HS-5 (cell line): ENCODE measurements at regions not wholly inside any gene's neighbourhood (a gene's known extent, or its start where the extent isn't known, plus 50 kb on each side); places are given as distances from the start of the nearest gene placed in this dataset.

ENCODE experiments used
- DNase-seq: peaks from one replicate; pipeline ENCODE4 v3.0.0-alpha.2; 2012; ENCODE audit warnings: low read depth

DNA sequence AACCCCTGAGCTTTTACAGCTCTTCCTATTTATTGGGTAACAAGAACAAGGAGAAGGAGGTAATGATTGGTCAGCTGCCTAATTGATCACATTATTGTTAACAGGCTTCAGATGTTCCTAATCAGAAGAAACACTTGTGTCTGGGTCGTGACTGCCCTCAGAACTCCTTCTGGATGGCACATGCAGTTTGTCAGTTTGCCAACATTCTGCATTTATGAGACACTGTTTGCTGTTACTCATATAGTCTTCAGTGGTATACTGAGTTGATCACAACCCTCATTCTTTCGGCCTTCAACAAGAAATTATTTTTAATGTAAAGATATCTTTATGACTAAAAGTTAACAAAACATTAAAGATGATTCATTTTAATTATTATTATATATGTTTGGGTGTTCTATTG, 95.7 kb upstream of the DOCK10 start:
- DNase-seq = no peak

DNA sequence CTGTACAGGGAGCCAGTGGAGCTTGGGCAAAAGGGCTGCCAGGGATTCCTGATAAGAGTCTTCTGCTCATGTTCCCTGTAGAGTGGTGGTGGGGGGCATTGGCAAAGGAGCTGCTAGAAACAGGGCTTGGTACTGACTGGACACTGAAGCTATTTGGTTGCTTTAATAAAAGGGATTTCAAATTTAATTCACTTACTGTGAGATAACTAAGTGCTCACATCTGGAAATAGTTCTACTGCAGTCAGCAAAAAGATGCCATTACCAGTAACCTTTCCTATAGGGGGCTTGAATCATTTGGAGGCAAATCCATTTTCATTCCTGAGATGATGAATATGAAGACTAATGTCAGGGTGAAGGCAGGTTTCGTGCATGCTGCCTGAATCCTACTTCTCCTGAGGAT, 94.3 kb upstream of the DOCK10 start:
- no peak for DNase-seq

DNA sequence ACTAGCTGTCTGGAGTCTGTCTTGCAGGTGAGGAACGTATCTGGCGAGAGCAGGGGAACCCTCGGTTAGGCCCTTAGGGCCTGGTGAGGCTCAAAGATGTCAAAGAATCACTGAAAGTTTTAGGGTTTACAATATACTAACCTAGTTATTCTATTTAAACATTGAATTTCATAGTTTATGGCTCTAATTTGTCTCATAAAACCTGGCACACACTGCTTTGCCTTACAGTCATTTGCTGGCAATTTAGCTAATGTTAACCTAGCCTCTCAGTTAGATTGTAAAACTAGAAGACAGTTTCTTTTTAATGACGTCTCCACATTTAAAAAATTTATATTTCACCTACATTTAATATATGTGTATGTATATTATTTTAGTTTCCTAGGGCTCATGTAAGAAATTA, 89.6 kb upstream of the DOCK10 start:
- DNase-seq = no peak

DNA sequence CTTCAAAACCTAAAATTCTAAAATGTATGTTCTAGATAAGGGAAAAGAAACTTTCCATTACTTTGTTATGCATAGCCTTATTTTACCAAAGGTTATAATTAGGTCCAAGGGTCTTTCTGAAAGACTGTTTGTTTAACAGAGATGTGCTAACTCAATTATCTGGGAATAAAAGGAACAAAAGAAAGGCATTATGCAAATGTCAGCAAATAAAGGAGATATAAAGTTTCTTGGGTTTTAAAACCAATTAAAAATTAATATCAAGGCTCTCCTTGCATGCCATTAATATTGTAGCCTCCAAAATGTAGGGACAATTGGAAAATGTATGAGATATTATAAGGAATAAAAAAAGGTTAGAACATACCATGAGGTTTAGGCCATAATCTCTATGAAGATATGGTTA, 87.8 kb upstream of the DOCK10 start:
- DNase-seq = no peak

DNA sequence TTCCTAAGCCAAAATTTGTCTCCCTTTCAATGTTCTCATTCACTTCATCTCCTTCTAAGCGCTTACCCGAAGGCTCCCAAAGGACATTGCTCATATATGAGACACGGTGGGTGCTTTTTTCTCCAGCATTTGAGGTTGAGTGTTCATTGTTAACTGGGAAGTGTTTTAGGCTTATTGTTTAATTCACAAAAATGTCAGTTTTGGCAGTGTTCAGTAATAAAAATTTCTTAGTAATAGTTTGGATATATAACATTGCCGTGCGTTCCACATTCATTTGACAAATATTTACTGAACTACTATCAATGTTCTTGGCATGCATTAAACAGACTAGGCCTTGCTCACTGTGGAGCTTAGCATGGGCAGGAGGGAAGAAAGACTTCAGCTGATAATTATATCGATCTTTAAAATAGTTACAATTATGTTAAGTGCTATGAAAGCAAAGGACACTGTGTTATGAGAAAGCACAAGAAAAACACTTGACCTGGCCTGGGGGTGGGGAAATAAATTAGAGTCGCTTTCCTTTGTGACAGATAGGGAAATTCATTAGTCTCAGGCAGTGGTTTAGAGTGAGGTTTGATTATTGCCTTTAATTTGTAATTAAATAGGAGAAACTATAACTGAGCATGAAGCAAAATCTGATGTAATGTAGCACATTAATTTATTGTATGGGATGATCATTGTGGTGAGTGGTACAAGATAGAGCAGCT, 82.2 kb upstream of the DOCK10 start:
- DNase-seq = no peak

DNA sequence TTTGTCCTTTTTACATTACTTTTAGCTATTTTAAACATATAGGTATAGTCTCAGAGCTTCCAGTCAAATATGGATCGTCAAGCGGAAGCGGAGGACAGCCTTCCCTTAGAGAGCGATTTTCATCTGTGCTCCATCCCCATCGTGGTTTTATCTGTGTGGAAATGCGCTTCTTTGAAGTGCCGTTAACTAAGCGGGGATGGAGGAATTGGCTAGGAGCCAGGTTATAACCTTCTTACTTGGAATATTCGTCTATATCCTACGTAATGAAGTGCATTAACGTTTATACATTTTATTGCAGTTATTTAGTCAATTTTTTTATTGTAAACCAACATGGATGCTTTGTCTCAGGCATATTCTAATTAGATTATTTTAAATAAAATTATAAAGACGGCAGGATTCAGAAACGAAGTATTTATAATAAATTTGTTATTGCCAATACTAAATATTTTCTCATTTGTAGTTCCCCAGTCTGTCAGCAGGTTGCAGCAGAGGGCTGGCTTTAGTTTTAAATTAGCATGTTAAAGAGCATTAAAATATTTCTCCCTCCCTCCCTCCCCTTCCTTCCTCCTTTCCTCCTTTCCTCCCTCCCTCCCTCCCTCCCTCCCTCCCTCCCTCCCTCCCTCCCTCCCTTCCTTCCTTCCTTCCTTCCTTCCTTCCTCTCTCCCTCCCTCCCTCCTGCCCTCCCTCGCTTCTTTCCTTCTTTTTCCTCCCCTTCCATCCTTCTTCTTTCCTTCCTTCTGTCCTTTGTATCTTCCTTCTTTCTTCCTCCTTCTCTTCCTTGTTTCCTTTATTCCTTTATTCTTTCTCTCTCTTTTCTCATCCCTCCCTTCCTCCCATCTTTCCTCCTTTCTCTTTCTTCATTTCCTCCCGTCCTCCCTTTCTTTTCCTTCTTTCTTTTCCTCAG, 80.6 kb upstream of the DOCK10 start:
- no peak for DNase-seq

DNA sequence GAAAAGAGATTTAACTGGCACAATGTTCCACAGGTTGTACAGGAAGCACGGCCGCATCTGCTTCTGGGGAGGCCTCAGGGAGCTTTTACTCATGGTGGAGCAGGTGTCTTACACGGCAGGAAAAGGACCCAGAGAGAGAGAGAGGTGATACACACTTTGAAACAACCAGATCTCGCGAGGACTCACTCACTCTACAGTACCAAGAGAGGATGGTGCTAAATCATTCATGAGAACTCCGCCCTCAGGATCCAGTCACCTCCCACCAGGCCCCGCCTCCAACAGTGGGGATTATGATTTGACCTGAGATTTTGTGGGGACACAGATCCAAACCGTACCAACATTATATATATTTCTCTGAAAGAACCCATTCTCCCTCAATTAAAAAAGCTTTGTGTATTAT, 79.7 kb upstream of the DOCK10 start:
- no peak for DNase-seq

DNA sequence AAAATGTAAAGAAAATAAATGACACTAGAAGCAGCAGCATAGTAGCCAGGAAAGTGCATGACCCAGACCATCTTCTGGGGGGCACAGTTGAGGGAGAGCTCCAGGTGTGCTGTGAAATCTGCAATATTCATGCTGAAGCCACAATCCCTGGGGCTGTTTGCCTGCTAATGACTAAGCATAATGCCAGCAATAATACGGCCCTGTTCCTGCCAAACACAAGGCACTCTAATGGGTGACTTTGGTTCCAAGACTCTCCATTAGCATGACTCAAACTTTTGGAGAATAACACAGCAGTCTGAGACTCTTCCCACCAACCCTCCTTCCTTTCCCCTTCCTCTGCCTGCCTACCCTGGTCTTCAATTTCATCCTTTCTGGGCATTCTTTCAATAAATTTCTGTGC, 77.9 kb upstream of the DOCK10 start:
- no peak for DNase-seq

DNA sequence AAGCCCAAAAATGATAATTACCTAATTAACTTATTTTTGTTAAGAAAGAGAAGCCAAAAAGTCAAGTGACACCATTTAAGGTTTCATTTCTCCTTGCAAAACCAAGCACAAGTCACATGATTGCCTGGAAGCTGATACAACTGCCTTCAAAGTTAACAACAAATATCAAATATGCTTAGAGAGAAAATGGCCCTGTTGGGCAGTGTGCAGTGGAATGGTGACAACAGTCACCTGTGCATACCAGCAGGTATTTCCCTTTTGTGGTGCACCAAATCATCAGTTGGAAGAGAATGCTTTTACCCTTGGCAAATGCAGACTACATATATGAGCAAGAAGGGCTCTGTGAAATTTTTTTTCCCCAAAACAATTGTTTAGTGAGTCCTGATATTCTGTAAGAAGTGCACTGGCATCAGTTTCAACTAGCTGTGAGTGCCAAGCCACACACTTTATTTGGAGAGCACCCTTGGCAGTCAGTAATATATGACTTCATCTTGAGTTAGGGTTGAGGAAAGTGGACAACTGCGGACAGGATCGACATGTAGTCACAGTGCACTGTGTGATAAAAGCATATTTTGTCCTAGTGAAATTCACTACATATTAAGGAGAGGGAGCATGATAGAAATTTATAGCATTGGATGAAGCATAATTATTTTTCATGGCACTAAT, 74.9 kb upstream of the DOCK10 start:
- no peak for DNase-seq

DNA sequence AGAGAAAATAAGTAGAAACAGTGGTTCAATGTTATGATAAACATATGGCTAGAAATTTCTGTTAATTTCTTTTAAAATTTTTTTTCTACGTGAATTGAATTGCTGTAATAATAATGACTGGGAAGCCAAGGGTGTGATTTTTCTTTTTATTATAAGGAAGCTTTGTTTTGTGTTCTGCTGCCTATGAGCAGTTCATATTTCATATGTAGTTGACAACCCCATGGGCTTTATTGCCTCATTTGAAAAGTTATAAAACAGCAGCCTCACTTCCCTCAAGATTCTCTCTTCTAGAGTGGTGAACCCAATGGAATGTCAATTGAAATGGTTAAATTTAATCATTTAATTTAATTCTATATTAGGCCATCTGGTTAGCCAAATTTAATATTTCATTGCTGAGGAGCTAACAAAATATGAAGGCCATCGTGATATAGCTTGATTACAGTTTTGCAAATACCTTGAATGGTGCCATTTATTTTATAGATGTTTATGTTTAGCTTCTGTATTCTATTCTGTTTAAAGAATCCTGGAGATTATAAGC, 72.6 kb upstream of the DOCK10 start:
- no peak for DNase-seq

DNA sequence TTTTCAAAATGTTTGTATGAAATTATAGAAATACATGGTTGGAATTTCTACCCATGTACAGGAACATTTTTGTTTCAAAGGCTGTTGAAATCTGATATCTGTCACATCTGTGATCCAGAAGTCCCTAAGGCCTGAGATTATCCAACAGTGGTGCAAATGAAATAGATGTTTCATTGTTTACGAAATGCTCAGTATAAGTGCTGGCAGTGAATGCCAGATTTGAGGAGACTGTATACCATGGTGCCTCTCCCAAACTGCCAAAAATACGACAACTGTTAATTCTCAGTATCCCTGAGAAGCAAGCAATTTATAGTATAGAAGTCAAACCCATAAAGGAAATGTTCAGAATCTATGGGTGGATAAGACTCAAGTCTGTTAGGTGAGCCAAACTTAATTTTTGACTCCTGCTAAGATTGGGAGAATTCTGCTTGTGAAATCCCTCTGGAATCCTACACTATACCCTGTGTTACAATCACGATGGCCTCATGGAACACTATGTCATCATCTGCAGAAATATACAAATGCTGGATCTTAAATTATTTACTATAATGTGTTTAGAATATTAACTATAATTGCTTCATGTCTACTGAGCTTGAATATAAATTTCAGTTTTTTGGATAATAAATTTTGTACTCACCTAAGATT, 71.2 kb upstream of the DOCK10 start:
- no peak for DNase-seq

DNA sequence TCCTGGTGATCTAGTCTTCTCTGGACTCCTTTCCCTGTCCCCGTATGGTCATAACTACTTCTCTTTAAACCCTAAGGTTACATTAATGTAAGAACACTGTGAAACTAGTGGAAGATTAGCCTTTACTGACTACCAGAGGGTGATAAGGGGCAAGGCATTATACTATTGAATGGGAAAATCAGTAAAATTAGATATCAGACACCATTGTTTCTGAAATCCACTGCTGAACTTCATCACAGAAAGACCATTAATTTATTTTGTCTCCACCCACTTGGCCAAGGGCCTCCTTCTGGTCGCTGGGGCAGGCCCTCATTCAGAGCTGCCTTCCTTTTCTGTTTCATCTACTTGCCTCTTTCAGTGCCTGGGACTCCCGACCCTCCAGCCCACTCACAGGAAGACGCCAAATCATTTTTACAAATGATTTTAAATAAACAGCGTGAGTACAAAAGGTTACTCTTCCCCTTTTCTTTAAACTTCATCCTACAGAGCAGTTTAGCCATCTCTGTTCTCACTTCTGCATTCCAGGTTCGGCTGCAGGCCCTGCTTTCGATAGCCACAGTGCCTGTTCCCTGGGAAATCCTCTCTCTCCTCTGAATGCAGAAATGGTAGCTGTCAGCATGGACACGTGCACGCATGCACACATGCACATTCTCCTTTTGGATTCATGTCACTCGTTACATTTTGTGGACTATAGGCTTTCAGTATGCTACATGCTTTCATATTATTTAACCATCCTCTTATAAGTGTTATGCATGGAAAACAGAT, 70.3 kb upstream of the DOCK10 start:
- DNase-seq = no peak

DNA sequence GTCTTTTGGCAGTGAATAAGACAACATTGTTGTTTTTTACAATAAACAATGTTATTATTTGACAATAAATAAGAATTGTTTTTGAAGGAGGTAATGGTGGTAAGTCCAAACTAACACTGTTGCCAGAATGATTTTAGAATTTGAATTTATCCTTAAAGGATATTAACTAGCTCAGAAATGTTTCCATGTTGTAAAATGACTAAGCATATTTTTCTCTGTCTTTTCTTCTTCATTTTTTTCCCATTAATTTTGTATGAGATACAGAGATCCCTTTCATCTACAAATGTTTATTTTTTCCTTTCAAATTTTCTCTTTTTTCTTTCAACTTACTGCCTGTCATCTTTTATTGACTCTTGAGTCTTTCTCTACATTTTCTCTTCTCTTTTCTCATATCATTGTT, 66.5 kb upstream of the DOCK10 start:
- DNase-seq = no peak

DNA sequence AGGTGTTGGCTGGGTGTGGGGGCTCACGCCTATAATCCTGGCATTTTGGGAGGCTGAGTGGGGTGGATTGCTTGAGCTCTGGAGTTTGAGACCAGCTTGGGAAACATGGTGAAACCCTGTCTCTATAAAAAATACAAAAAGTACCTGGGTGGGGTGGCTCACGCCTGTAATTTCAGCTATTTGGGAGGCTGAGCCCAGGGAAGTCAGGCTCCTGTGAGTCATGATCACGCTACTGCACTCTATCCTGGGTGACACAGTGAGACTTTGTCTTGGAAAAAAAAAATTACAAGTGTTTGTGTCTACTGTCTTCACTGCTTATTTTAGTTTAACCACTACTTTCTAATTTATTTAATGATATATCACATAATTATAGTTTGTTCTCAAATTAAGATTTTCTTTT, 62.7 kb upstream of the DOCK10 start:
- DNase-seq = no peak

DNA sequence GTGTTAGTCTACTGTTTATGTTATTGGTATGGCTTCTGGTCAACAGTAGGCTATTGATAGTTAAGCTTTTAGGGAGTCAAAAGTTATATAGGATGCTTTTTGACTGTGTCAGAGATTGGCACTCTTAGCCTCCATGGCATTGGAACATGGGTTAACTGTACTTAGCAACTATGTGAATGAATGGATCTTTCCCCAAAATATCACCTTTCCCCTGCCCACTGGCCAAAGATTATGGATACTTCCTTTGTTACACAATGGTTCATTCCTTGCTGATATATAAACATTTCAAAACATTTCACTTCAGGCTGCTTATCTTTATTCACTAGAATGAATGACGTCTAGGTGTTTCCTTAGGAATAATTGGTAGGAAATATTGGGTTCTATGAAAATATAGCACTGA, 62.1 kb upstream of the DOCK10 start:
- DNase-seq = no peak

DNA sequence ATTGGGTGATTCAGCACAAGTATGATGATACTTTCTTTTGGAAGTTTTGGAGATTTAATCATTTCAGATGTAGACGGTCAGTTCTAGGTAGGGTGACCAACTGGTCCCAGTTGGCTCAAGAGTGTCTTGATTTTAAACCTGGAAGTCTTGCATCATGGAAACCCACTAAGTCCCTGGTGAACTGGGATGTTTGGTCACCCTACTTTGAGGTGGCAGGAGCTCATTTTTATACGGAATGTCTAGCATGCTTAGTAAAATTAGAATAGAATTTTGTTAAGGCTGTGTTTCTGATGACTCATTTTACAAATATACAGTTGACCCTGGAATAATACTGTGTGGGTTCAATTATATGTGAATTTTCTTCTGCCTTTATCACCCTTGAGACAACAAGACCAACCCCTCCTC, 61.5 kb upstream of the DOCK10 start:
- DNase-seq = peak; percentile 84

DNA sequence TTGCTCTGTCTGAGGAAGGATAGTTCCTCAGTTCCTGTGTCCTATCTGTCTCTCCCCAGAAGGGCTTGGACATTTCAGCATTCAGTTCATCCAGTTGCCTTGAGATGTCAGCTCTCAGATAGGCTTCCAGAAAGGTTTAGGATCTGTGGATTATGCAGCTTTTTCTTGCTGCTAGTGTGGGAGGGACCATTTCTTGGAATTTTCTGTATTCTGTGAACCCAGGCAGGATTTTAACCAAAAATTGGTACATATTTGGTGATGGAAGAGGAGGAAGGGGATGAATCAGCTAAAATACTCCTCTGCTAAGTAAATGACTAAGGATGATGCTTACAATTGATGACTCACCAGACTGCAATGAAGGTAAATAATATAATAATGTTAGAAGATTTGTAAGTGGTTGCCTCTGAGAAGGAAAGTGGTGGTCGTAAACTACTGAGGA, 58.6 kb upstream of the DOCK10 start:
- peak; percentile 97 for DNase-seq

DNA sequence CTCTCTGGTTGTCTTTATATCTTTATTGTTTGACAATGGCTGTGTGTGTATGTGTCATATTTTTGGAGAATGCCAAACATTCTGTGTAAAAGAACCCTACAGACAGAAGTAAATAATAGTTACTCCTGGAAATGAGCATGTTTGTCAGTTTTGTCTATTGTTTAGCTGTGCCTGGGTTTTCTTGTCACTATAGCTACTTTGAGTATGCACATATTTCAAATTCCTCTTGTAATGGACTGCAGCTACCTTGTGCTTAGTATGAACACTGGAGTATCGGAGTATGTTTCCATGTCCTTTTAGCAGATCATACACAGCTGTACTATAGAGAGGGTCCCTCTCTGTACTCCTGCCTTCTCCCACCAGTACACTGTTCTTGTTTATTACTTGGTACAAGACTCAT, 58.0 kb upstream of the DOCK10 start:
- no peak for DNase-seq

DNA sequence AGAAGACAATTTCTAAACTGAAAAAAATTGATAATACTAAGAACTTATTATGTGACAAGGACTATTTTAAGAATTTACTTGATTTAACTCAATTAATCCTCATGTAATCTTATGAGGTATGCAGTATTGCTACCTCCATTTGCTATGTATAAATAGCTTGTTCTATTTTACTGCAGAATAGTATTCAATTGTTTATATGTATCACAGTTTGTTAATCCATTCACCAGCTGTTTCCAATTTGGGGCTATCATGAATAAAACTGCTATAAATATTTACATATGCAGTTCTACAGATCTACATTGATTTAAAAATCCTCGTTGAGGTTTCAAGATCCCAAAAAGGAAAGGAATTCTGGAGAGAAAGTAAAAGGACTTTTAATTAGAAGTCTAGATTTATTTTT, 54.8 kb upstream of the DOCK10 start:
- no peak for DNase-seq
